Stimulated activated CD8-positive, alpha-beta memory T cell treated with anti-CD3 and anti-CD28 coated beads, Interleukin-2, amount 100 ng/mL, for 1 hour (primary cell): ENCODE measurements at regions not wholly inside any gene's neighbourhood (a gene's known extent, or its start where the extent isn't known, plus 50 kb on each side); places are given as distances from the start of the nearest gene placed in this dataset.

ENCODE experiments used
- DNase-seq, 2 donors: peaks; one replicate each; pipeline ENCODE4 v3.0.0-alpha.2; 2020; ENCODE audit warnings: low read depth in 2 of 2

- DNase-seq, result no peak
Measured at GRCh38 chr18:37967261-37967660, 401.7 kb upstream of the CELF4 start.

DNA sequence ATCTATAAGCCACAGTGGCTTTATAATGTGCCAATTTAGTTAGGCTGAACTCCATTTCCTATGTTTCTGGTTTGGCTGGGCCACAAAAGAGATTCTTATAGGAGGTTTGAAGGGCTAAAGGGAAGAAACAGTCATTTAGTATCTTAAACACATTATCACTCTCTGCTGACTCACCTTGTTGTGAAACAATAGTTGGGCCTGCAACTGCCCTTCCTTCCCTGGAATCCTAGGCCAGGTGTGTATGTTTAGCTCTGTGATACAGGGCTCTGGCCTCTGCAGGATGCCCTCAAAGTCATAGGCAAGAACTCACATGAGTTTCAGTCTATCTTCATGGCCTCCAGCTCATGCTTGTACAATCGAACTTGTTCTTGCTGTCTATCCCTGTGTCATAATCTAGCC, 400.0 kb upstream of the CELF4 start:
- DNase-seq, result no peak

- no peak for DNase-seq
Measured at GRCh38 chr18:37964885-37965571, 399.4 kb upstream of the CELF4 start.

DNA sequence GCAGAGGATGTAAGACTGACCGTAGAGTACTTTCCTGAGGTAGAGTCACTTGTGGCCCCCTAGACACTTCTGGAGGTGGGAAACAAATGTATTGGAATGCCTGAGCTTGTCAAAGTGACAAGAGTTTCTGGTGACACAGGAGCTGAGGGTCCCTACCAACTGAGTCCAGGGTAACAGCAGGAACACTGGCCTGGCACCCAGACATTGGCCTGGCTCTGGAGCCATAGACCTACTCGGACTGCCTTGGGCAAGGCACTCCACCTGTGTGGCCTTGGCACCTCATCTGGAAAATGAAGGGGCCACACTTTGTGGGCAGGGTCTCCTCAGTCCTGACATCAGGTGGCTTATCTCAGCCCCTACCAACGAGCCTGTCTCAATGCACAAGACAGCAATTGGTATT, 398.2 kb upstream of the CELF4 start:
- DNase-seq, result no peak

DNA sequence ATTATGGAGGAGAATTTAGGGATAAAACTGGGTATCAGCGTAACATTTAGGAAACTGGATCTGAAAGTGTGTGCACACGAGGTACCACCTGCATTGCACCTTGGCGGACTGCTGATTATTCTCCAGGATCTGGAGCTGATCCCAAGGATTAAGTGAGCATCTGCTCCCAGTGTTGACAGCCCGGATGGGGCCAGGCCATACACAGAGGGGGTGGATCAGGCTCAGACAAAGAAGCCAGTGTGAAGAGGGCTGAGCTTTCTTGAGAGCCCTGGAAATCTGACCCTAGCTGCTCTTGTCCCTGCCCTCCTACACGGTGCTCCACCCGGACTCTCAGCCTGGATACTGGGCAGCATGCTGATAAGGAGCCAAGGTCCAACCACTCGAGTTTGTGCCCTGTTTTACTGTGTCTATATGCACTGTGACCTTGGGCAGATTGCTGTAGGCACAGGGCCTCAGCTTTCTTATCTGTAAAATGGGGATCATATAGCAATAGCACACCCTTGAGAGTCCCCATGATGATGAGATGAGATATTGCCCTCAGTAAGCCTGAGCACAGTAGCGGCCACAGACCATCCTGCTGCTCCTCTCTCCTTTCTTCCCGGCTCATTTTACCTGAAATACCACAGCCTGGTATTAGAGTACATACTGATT, 396.8 kb upstream of the CELF4 start:
- DNase-seq, result no peak

DNA sequence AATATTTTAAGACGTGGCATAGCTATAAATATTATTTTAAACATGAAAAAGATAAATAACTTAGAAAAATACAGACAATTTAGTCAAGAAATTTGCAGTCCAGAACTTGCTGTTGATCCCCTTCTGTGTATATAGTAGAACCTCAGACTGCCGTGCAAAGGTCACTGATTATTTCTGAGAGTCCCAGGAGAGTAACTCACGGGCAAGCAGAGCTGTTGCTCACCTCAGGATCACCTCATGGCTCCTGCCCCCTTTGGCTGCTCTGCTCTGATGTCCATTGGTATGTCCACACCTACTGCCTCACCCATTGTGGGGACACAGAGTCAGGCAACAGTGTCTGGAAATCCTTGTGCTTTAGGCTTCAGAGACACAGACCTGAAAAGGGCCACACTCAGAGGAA, 392.9 kb upstream of the CELF4 start:
- DNase-seq, result no peak

DNA sequence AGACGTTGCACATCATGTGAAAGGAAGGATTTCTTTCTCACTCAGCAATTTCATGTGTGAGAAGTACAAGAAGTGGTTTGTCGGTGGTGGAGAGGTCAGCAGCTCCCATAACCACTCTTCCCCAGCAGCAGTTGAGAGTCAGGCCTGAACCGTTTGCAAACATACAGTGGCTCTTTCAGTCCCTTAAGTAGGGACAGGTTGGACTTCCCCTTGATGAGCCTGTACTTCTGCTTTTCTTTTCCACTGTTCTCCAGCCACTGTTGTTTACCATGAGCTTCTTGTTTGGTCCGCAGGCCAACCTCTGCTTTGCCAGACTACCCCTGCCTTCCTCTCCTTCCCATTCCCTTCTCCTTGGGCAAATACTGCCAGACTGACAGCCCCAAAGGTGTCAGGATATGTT, 391.3 kb upstream of the CELF4 start:
- no peak for DNase-seq

- no peak for DNase-seq
Measured at GRCh38 chr18:37956020-37956419, 390.4 kb upstream of the CELF4 start.

- no peak for DNase-seq
Measured at GRCh38 chr18:37955201-37955600, 389.6 kb upstream of the CELF4 start.

DNA sequence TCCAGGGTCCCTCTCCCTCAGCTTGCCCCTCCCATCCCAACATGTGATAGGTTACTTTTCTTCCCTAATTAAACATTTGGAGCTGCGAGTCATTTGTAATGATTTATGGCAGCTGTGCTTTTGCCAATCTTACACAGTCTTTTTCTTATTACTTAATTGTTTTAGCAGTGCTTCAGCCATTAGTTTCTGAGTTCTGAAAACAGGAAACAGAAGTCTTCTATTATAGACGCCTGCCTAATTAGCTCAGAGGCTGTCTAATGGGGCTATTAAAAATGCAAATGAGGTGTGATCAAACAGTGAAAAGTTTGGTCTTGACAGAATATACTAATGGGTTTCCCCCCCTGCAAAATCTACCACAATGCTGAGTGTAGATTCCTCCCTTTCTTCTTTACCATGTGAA, 388.3 kb upstream of the CELF4 start:
- no peak for DNase-seq

DNA sequence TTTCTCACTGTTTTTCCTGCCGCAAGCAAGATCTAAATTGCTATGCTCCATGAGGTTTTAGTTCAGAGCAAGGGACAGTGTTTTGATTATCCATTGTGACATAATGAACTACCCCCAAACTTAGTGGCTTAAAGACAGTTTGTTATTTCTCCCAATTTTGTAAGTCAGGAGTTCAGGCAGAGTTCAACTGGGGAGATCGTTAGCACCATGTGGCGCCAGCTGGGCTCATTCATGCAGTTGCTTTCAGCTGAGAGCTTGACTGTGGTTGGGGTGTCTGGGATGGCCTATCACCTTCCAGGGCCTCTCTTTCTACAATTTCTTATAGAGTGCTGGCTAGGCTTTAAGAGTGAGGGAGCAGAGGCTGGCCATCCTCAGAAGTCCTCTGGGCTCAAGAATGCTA, 382.9 kb upstream of the CELF4 start:
- no peak for DNase-seq

DNA sequence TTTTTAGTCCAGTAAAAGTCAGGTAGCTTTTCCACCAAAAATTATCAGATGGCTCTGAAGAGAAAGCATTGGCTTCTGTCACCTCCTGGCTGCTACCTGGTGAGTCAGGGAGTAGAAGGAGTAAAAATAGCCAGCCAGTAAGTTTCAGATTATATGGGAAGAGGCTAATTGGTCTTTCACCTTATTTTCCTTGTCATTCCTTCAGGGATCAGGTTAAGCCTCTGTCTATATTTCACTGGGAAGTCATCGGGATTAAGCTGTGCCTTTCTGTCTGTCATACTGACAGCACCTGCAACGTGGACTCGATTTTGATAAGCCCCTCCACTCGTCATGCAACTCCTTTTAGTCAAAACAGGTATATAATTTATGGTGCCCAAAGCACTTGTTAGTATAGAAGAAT, 380.7 kb upstream of the CELF4 start:
- DNase-seq, result no peak

DNA sequence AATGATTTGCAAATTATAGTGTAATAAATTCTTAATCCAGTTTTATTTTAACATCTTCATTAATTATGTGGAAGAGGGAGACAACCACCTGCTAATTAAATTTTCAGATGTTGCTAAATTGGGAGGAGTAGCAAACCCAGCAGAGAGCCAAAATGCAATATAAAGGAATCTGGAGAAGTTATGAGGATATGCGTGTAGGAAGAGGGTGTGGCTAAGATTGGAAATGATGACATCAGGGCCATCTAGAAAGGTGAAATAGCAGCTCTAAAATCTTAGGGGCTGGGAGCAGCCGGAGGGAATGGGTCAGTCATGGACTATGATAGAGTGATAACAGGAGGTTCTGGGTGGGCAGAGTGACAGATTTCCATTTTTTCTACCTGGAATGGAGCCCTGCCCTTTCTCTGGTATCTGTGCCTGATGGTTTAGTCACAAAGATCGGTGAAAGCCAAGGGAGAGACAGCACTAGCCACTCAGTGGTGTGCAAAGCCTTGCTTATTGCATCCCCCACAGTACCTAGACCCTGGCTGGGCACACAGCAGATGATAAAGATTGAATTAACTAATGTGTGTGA, 379.2 kb upstream of the CELF4 start:
- DNase-seq, result no peak

GRCh38 chr18:37937287-37937686, 371.7 kb upstream of the CELF4 start:
- no peak for DNase-seq

DNA sequence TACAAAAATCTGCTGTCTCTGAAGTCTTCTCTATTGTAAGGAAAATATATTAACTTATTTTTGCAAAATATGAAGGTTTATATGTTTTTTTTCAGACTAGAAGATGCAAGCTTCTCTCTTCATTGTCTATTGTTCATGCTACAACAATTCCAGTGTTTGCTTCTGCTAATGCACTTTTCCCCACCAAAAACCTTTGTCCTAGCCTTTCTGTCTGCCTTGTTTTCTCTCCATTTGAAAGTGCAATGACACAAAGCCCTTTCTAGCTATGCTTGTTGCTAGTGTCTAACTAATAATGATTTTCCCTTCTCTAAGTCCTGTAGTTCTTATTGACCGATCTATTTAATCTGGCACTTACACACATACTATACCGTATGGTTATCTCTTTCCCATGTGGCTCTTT, 369.5 kb upstream of the CELF4 start:
- no peak for DNase-seq

DNA sequence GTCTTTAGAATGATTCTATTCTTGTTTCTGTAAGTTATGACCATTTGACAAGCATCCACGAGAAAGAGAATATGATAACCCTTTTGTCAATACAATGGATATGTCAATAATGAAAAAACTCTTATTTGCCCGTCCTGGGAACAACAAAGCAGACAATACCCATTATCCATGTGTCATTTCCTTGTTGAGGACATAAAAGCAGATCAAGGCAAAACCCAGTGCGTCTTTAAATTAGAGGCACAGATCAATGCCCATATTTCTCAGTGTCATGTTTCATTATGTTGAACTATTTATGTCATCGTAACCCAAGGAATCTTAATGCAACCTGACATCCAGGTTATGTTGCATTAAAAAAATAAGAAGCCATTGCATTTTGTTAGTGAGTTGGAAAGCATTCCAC, 365.0 kb upstream of the CELF4 start:
- DNase-seq, result no peak

GRCh38 chr18:37922162-37922561, 356.6 kb upstream of the CELF4 start:
- no peak for DNase-seq

DNA sequence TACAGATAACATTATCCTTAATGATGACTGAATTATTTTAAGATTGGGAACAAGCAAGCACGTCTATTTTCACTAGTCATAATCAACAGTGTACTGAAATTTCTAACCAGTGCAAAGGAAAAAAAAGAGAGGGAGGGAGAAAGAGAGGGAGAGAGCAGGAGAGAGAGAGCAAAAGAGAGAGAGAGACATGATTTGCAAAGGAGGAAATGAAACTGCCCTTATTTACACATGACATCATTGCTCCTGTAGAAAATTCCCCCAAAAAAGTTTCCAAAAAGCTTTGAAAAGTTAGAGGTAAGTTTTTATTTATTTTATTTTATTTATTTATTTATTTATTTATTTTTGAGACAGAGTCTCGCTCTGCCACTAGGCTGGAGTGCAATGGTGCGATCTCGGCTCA, 355.3 kb upstream of the CELF4 start:
- no peak for DNase-seq

- no peak for DNase-seq
Measured at GRCh38 chr18:37913051-37913450, 347.5 kb upstream of the CELF4 start.

DNA sequence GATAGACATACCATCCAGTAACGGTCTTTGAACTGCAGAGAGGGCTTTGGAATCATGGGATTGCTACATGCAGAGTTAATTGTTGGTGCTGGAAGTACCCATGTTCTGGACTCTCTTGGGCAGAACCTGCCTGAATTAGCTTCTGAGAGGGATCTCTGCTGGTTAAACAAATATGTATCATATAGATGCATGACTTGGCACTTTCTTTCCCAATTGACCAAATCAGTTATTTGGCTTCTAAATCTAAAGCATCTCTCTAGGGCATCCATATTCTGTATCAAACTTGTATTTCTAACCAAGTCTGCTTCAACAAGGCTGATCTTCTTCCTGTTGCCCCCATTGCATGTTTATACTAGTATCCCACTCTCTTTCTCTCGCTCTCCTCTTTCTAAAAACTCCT, 336.7 kb upstream of the CELF4 start:
- no peak for DNase-seq

GRCh38 chr18:37900326-37900725, 334.7 kb upstream of the CELF4 start:
- no peak for DNase-seq

DNA sequence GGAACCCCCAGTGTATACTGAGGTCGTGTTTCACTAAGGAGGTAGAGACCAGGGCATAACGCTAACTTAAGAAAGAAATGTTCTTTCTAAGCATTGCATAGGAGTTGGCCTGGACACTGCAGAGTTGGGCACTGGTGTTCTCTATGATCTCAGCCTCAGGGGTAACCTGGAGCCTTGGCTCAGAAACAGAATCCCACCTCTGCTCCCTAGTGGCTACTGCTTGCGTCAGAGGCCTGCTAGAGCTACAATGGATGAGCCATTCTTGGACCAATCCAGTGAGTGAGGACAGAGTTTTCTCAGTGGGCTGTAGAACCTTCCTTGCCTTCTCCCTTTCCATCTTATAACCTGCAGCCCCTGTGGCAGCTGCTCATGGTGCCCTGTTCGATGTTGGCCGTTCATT, 324.4 kb upstream of the CELF4 start:
- DNase-seq, result no peak

DNA sequence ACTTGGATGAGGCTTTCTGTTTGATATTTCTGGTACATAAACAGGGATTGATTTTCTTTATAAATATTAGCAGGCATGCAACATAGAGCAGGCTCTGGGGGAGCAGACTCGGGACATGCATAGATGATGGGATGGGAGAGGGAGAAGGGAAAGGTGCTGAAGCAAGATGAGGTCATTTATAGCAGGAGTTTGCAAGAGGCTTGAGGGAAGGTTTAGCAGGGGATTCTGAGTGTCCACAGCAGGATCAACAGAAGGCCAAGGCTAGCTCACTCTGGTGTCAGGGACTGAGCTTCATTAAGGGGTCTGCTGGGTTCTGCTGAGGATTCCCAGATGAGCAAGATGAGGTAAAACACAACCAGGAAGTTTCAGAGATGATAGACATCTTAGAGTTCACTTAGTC, 309.1 kb upstream of the CELF4 start:
- no peak for DNase-seq

GRCh38 chr18:37873416-37873815, 307.8 kb upstream of the CELF4 start:
- DNase-seq, result no peak
